HEK293 (cell line): ENCODE measurements at regions not wholly inside any gene's neighbourhood (a gene's known extent, or its start where the extent isn't known, plus 50 kb on each side); places are given as distances from the start of the nearest gene placed in this dataset.

ENCODE experiments used
- CTCF ChIA-PET: fragments of 350-600 bp; formaldehyde crosslinking; extraction: SDS; loops from one replicate; lab custom pipeline; 2021; ENCODE audit warnings: antibody characterized with exemption; lab: Yijun Ruan, JAX
- POLR2A ChIA-PET: fragments of 300-600 bp; formaldehyde crosslinking; extraction: SDS; loops from one replicate; lab custom pipeline; 2020; ENCODE audit warnings: antibody characterized with exemption, inconsistent platforms; lab: Yijun Ruan, JAX
- H3K27ac ChIP-seq: fragments of 200-500 bp; sonication (Bioruptor generic); 2 replicates; pipeline ENCODE4 v1.5.1; 2014; ENCODE audit warnings: low read depth, low read length, control low read depth, inconsistent platforms; ENCODE audit errors: extremely low read depth
- H3K36me3 ChIP-seq, 2 experiments: fragments of 200-500 bp in 1 of 2; sonication (Bioruptor generic) in 1 of 2; 1 replicate in 1 of 2; 2 replicates in 1 of 2; pipeline ENCODE4 v1.5.1; 2014 to 2017; ENCODE audit warnings: inconsistent platforms in 2 of 2, low read length in 2 of 2; ENCODE audit not compliant: control insufficient read depth in 2 of 2, insufficient read depth in 1 of 2
- H3K4me1 ChIP-seq: fragments of 200-500 bp; sonication (Bioruptor generic); 2 replicates; pipeline ENCODE4 v1.5.1; 2014; ENCODE audit warnings: mild to moderate bottlenecking, low read length, inconsistent platforms; ENCODE audit not compliant: control insufficient read depth, insufficient read depth
- H3K4me3 ChIP-seq: 2 replicates; pipeline ENCODE4 v1.5.1; 2011; ENCODE audit warnings: low read depth, mild to moderate bottlenecking, control low read depth, low read length, moderate library complexity
- H3K9me3 ChIP-seq: fragments of 200-500 bp; sonication (Bioruptor generic); 2 replicates; pipeline ENCODE4 v1.5.1; 2014; ENCODE audit warnings: low read depth, low read length, inconsistent platforms; ENCODE audit not compliant: control insufficient read depth, insufficient read depth
- KLF1 ChIP-seq: fragments of 450-650 bp; formaldehyde crosslinking; IDR thresholded peaks from 2 replicates; pipeline ENCODE4 v1.5.1; 2016; ENCODE audit warnings: missing biosample characterization, missing genetic modification characterization
- KLF8 ChIP-seq: fragments of 450-650 bp; formaldehyde crosslinking; IDR thresholded peaks from 2 replicates; pipeline ENCODE4 v1.5.1; 2016; ENCODE audit warnings: missing biosample characterization, missing genetic modification characterization
- PRDM1 ChIP-seq: fragments of 450-650 bp; formaldehyde crosslinking; IDR thresholded peaks from 2 replicates; pipeline ENCODE4; 2016; ENCODE audit warnings: missing biosample characterization, missing genetic modification characterization
- SALL2 ChIP-seq: fragments of 450-650 bp; formaldehyde crosslinking; IDR thresholded peaks from 2 replicates; pipeline ENCODE4 v1.5.0; 2017; ENCODE audit warnings: missing biosample characterization, mild to moderate bottlenecking, missing genetic modification characterization, borderline replicate concordance
- SP7 ChIP-seq: fragments of 450-650 bp; formaldehyde crosslinking; IDR thresholded peaks from 2 replicates; pipeline ENCODE4 v1.5.1; 2016; ENCODE audit warnings: missing biosample characterization, missing genetic modification characterization
- TRIM28 ChIP-seq: IDR thresholded peaks from 2 replicates; pipeline ENCODE4 v1.6.1; 2011; ENCODE audit warnings: low read length, control low read depth, borderline replicate concordance
- ZBTB20 ChIP-seq: fragments of 450-650 bp; formaldehyde crosslinking; IDR thresholded peaks from 2 replicates; pipeline ENCODE4 v1.5.1; 2016; ENCODE audit warnings: missing biosample characterization, missing genetic modification characterization
- ZBTB21 ChIP-seq: fragments of 450-650 bp; formaldehyde crosslinking; IDR thresholded peaks from 2 replicates; pipeline ENCODE4 v1.5.1; 2017; ENCODE audit warnings: missing biosample characterization, missing genetic modification characterization
- ZBTB48 ChIP-seq: fragments of 450-650 bp; formaldehyde crosslinking; IDR thresholded peaks from 2 replicates; pipeline ENCODE4 v1.5.1; 2016; ENCODE audit warnings: missing biosample characterization, missing genetic modification characterization
- ZBTB8A ChIP-seq: fragments of 450-650 bp; formaldehyde crosslinking; IDR thresholded peaks from 2 replicates; pipeline ENCODE4 v1.5.1; 2016; ENCODE audit warnings: missing biosample characterization, missing genetic modification characterization
- ZFP37 ChIP-seq: fragments of 450-650 bp; formaldehyde crosslinking; IDR thresholded peaks from 2 replicates; pipeline ENCODE4 v1.5.1; 2016; ENCODE audit warnings: missing biosample characterization, missing genetic modification characterization
- ZNF48 ChIP-seq: fragments of 450-650 bp; formaldehyde crosslinking; IDR thresholded peaks from 2 replicates; pipeline ENCODE4 v1.5.1; 2016; ENCODE audit warnings: missing biosample characterization, missing genetic modification characterization
- ZNF510 ChIP-seq: fragments of 450-650 bp; formaldehyde crosslinking; IDR thresholded peaks from 2 replicates; pipeline ENCODE4 v1.5.1; 2018; ENCODE audit warnings: mild to moderate bottlenecking, missing genetic modification characterization, missing biosample characterization; ENCODE audit not compliant: insufficient replicate concordance
- ZNF558 ChIP-seq: fragments of 450-650 bp; formaldehyde crosslinking; IDR thresholded peaks from 2 replicates; pipeline ENCODE4 v1.5.1; 2016; ENCODE audit warnings: missing biosample characterization, missing genetic modification characterization
- ZNF670 ChIP-seq: fragments of 450-650 bp; formaldehyde crosslinking; IDR thresholded peaks from 2 replicates; pipeline ENCODE4 v1.5.1; 2016; ENCODE audit warnings: missing biosample characterization, missing genetic modification characterization, low read depth
- ZNF701 ChIP-seq: fragments of 450-650 bp; formaldehyde crosslinking; IDR thresholded peaks from 2 replicates; pipeline ENCODE4 v1.5.1; 2016; ENCODE audit warnings: missing biosample characterization, missing genetic modification characterization
- ZNF707 ChIP-seq: fragments of 450-650 bp; formaldehyde crosslinking; IDR thresholded peaks from 2 replicates; pipeline ENCODE4 v1.5.1; 2016; ENCODE audit warnings: missing biosample characterization, missing genetic modification characterization
- TF ChIP-seq, protein P1 (sequence below): fragments of 450-650 bp; formaldehyde crosslinking; IDR thresholded peaks from 2 replicates; pipeline ENCODE4 v1.5.1; 2016; ENCODE audit warnings: missing biosample characterization, missing genetic modification characterization, borderline replicate concordance
- TF ChIP-seq, protein P2 (sequence below): fragments of 450-650 bp; formaldehyde crosslinking; optimal IDR thresholded peaks from 2 replicates; pipeline ENCODE3; 2016; ENCODE audit warnings: missing biosample characterization, mild to moderate bottlenecking, missing genetic modification characterization
- TF ChIP-seq, protein P3 (sequence below): fragments of 450-650 bp; formaldehyde crosslinking; IDR thresholded peaks from 2 replicates; pipeline ENCODE4 v1.5.1; 2017; ENCODE audit warnings: missing biosample characterization, mild to moderate bottlenecking, missing genetic modification characterization, moderate library complexity
- TF ChIP-seq, protein P4 (sequence below): fragments of 450-650 bp; formaldehyde crosslinking; IDR thresholded peaks from 2 replicates; pipeline ENCODE4 v1.5.1; 2016; ENCODE audit warnings: missing biosample characterization, missing genetic modification characterization
- TF ChIP-seq, protein P5 (sequence below): fragments of 450-650 bp; formaldehyde crosslinking; IDR thresholded peaks from 2 replicates; pipeline ENCODE4 v1.5.1; 2016; ENCODE audit warnings: missing biosample characterization, missing genetic modification characterization, borderline replicate concordance

DNA sequence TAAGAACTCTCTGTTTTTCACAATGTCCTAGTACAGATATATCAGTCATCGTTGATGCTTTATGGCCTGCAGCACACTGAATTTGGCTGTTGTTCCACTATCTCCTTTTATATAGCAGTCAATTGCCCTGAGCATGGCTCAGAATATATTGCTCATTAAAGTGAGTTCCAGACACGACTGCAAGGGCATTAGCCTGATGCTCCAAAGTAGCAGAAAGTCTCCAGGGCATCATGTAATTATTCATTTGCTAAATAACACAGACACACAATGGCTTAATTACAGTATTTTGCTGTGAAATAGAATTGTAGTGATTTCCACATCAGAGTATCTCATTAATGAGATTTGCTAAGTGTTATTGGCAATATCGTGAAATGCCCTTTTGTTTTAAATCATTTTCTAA, 1167.5 kb downstream of the AACS start:
- TF ChIP-seq SALL2 (tag by site-specific recombination) (no peak), ZBTB48 (tag by site-specific recombination) (no peak), ZNF510 (tag by site-specific recombination) (no peak), ZNF701 (tag by site-specific recombination) (no peak), SP7 (tag by site-specific recombination) (no peak)
- TF ChIP-seq, protein P1, sequence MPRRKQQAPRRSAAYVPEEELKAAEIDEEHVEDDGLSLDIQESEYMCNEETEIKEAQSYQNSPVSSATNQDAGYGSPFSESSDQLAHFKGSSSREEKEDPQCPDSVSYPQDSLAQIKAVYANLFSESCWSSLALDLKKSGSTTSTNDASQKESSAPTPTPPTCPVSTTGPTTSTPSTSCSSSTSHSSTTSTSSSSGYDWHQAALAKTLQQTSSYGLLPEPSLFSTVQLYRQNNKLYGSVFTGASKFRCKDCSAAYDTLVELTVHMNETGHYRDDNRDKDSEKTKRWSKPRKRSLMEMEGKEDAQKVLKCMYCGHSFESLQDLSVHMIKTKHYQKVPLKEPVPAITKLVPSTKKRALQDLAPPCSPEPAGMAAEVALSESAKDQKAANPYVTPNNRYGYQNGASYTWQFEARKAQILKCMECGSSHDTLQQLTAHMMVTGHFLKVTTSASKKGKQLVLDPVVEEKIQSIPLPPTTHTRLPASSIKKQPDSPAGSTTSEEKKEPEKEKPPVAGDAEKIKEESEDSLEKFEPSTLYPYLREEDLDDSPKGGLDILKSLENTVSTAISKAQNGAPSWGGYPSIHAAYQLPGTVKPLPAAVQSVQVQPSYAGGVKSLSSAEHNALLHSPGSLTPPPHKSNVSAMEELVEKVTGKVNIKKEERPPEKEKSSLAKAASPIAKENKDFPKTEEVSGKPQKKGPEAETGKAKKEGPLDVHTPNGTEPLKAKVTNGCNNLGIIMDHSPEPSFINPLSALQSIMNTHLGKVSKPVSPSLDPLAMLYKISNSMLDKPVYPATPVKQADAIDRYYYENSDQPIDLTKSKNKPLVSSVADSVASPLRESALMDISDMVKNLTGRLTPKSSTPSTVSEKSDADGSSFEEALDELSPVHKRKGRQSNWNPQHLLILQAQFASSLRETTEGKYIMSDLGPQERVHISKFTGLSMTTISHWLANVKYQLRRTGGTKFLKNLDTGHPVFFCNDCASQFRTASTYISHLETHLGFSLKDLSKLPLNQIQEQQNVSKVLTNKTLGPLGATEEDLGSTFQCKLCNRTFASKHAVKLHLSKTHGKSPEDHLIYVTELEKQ (tag by site-specific recombination), result no peak
- TF ChIP-seq, protein P2, sequence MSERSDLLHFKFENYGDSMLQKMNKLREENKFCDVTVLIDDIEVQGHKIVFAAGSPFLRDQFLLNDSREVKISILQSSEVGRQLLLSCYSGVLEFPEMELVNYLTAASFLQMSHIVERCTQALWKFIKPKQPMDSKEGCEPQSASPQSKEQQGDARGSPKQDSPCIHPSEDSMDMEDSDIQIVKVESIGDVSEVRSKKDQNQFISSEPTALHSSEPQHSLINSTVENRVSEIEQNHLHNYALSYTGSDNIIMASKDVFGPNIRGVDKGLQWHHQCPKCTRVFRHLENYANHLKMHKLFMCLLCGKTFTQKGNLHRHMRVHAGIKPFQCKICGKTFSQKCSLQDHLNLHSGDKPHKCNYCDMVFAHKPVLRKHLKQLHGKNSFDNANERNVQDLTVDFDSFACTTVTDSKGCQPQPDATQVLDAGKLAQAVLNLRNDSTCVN, result no peak
- TF ChIP-seq, protein P3, sequence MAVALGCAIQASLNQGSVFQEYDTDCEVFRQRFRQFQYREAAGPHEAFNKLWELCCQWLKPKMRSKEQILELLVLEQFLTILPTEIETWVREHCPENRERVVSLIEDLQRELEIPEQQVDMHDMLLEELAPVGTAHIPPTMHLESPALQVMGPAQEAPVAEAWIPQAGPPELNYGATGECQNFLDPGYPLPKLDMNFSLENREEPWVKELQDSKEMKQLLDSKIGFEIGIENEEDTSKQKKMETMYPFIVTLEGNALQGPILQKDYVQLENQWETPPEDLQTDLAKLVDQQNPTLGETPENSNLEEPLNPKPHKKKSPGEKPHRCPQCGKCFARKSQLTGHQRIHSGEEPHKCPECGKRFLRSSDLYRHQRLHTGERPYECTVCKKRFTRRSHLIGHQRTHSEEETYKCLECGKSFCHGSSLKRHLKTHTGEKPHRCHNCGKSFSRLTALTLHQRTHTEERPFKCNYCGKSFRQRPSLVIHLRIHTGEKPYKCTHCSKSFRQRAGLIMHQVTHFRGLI, result no peak
- H3K4me1 ChIP-seq, result no peaks in the 10 kb centered on the region
- H3K4me3 ChIP-seq, result no peak overlapping the region
- H3K36me3 ChIP-seq, result no peaks in the 10 kb centered on the region
- ChIA-PET CTCF (interaction anchor here (0.6 kb wide), 1 partner anchor 10 kb away, joined by 3 read pairs; no protein-coding TSS in a partner anchor), POLR2A (no interaction called here)
- H3K9me3 ChIP-seq, result no peaks in the 10 kb centered on the region
- H3K27ac ChIP-seq, result no peak overlapping the region

DNA sequence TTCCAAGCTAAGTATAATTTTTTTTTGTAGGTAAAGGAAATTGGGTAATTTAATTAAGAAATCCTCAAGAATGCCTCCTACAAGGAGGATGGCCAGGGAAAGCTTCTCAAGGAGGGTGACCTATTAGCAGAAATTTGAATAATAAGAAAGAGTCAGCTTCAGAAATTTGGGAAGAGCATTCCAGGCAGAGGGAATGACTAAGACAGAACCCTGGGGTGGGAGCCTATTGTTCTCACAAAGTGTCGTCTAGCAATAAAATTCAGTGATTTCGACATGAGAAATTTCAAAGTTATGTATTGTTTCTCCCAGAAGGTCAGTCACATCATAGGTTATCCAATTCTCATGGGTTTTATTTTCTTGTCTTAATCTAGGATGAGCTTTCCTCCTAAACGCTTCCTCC, 1168.4 kb downstream of the AACS start:
- Histone ChIP-seq H3K4me1 (no peaks in the 10 kb centered on the region), H3K9me3 (no peaks in the 10 kb centered on the region), H3K27ac (no peak overlapping the region), H3K36me3 (no peaks in the 10 kb centered on the region), H3K4me3 (no peak overlapping the region)
- ChIA-PET POLR2A (no interaction called here), CTCF (interaction anchor here (0.7 kb wide), 1 partner anchor 353 kb away, joined by 3 read pairs; no protein-coding TSS in a partner anchor)
- TF ChIP-seq ZBTB8A (no peak), KLF8 (tag by site-specific recombination) (no peak), TRIM28 (no peak), ZNF670 (tag by site-specific recombination) (no peak), KLF1 (tag by site-specific recombination) (no peak), ZFP37 (tag by site-specific recombination) (no peak), ZNF558 (tag by site-specific recombination) (no peak), ZNF707 (no peak), ZNF48 (tag by site-specific recombination) (no peak), PRDM1 (tag by site-specific recombination) (no peak), ZBTB21 (no peak), ZBTB20 (tag by site-specific recombination) (no peak)
- TF ChIP-seq, protein P4, sequence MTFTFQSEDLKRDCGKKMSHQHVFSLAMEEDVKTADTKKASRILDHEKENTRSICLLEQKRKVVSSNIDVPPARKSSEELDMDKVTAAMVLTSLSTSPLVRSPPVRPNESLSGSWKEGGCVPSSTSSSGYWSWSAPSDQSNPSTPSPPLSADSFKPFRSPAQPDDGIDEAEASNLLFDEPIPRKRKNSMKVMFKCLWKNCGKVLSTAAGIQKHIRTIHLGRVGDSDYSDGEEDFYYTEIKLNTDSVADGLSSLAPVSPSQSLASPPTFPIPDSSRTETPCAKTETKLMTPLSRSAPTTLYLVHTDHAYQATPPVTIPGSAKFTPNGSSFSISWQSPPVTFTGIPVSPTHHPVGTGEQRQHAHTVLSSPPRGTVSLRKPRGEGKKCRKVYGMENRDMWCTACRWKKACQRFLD (tag by site-specific recombination), result no peak
- TF ChIP-seq, protein P5, sequence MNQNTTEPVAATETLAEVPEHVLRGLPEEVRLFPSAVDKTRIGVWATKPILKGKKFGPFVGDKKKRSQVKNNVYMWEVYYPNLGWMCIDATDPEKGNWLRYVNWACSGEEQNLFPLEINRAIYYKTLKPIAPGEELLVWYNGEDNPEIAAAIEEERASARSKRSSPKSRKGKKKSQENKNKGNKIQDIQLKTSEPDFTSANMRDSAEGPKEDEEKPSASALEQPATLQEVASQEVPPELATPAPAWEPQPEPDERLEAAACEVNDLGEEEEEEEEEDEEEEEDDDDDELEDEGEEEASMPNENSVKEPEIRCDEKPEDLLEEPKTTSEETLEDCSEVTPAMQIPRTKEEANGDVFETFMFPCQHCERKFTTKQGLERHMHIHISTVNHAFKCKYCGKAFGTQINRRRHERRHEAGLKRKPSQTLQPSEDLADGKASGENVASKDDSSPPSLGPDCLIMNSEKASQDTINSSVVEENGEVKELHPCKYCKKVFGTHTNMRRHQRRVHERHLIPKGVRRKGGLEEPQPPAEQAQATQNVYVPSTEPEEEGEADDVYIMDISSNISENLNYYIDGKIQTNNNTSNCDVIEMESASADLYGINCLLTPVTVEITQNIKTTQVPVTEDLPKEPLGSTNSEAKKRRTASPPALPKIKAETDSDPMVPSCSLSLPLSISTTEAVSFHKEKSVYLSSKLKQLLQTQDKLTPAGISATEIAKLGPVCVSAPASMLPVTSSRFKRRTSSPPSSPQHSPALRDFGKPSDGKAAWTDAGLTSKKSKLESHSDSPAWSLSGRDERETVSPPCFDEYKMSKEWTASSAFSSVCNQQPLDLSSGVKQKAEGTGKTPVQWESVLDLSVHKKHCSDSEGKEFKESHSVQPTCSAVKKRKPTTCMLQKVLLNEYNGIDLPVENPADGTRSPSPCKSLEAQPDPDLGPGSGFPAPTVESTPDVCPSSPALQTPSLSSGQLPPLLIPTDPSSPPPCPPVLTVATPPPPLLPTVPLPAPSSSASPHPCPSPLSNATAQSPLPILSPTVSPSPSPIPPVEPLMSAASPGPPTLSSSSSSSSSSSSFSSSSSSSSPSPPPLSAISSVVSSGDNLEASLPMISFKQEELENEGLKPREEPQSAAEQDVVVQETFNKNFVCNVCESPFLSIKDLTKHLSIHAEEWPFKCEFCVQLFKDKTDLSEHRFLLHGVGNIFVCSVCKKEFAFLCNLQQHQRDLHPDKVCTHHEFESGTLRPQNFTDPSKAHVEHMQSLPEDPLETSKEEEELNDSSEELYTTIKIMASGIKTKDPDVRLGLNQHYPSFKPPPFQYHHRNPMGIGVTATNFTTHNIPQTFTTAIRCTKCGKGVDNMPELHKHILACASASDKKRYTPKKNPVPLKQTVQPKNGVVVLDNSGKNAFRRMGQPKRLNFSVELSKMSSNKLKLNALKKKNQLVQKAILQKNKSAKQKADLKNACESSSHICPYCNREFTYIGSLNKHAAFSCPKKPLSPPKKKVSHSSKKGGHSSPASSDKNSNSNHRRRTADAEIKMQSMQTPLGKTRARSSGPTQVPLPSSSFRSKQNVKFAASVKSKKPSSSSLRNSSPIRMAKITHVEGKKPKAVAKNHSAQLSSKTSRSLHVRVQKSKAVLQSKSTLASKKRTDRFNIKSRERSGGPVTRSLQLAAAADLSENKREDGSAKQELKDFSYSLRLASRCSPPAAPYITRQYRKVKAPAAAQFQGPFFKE (tag by site-specific recombination), result no peak
